PC-3 (cell line): ENCODE measurements at regions not wholly inside any gene's neighbourhood (a gene's known extent, or its start where the extent isn't known, plus 50 kb on each side); places are given as distances from the start of the nearest gene placed in this dataset.

Experiments used
- EZH2 ChIP-seq: fragments of 300-600 bp; sonication (generic); IDR thresholded peaks from one replicate; pipeline ENCODE4 v1.6.1; 2017; ENCODE audit warnings: antibody characterized with exemption, mild to moderate bottlenecking, low read length; ENCODE audit not compliant: unreplicated experiment
- TF ChIP-seq, protein P1 (sequence below): fragments of 300-600 bp; sonication (generic); conservative IDR thresholded peaks from 2 replicates; pipeline ENCODE4 v1.5.1; 2017; ENCODE audit warnings: antibody characterized with exemption, low read depth, mild to moderate bottlenecking, low read length

- TF ChIP-seq, protein P1, sequence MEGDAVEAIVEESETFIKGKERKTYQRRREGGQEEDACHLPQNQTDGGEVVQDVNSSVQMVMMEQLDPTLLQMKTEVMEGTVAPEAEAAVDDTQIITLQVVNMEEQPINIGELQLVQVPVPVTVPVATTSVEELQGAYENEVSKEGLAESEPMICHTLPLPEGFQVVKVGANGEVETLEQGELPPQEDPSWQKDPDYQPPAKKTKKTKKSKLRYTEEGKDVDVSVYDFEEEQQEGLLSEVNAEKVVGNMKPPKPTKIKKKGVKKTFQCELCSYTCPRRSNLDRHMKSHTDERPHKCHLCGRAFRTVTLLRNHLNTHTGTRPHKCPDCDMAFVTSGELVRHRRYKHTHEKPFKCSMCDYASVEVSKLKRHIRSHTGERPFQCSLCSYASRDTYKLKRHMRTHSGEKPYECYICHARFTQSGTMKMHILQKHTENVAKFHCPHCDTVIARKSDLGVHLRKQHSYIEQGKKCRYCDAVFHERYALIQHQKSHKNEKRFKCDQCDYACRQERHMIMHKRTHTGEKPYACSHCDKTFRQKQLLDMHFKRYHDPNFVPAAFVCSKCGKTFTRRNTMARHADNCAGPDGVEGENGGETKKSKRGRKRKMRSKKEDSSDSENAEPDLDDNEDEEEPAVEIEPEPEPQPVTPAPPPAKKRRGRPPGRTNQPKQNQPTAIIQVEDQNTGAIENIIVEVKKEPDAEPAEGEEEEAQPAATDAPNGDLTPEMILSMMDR, result no peak
- TF ChIP-seq EZH2, result no peak
Measured at GRCh38 chrX:127025013-127025412, 205.5 kb downstream of the PRR32 start.
